SU-DHL-6 (cell line): ENCODE measurements at regions not wholly inside any gene's neighbourhood (a gene's known extent, or its start where the extent isn't known, plus 50 kb on each side); places are given as distances from the start of the nearest gene placed in this dataset.

Experiments used
- H2AFZ ChIP-seq: fragments of 200-600 bp; sonication (generic); 2 replicates; pipeline ENCODE4 v1.6.1; 2014; ENCODE audit warnings: low read depth, mild to moderate bottlenecking, moderate library complexity, mixed read lengths, antibody characterized with exemption, low read length; ENCODE audit not compliant: severe bottlenecking
- H3F3A ChIP-seq: fragments of 200-600 bp; shearing (Covaris generic); 2 replicates; pipeline ENCODE4 v1.6.0; 2016; ENCODE audit warnings: antibody characterized with exemption, mild to moderate bottlenecking; ENCODE audit not compliant: insufficient read depth
- H3K27ac ChIP-seq: fragments of 200-600 bp; sonication (generic); 2 replicates; pipeline ENCODE4 v1.5.1; 2016; ENCODE audit warnings: low read depth, mild to moderate bottlenecking, low read length, moderate library complexity, mixed read lengths
- H3K27me3 ChIP-seq: fragments of 200-600 bp; sonication (generic), shearing (Covaris generic); 2 replicates; pipeline ENCODE4 v1.6.0; 2014; ENCODE audit warnings: mild to moderate bottlenecking, low read length
- H3K36me3 ChIP-seq: fragments of 200-600 bp; sonication (generic); 2 replicates; pipeline ENCODE4 v1.6.1; 2014; ENCODE audit warnings: mild to moderate bottlenecking, low read length, mixed read lengths
- H3K4me2 ChIP-seq: fragments of 300-600, 200-600 bp; shearing (Covaris generic), sonication (generic); 2 replicates; pipeline ENCODE4 v1.6.0; 2014; ENCODE audit warnings: low read length, low read depth, mild to moderate bottlenecking; ENCODE audit not compliant: poor library complexity, severe bottlenecking
- H3K4me3 ChIP-seq: fragments of 200-600 bp; sonication (generic); 2 replicates; pipeline ENCODE4 v1.5.1; 2014; ENCODE audit warnings: antibody characterized with exemption, low read length, mild to moderate bottlenecking, mixed read lengths; ENCODE audit not compliant: insufficient read depth, poor library complexity, severe bottlenecking
- H3K79me2 ChIP-seq: fragments of 200-600 bp; sonication (generic); 2 replicates; pipeline ENCODE4 v1.6.1; 2014; ENCODE audit warnings: mild to moderate bottlenecking, low read length, moderate library complexity; ENCODE audit not compliant: insufficient read depth
- H3K9ac ChIP-seq: fragments of 200-600 bp; sonication (generic); 2 replicates; pipeline ENCODE4 v1.7.0; 2014; ENCODE audit warnings: mild to moderate bottlenecking, low read length
- H3K9me2 ChIP-seq: fragments of 200-600 bp; sonication (generic); replicated peaks from 2 replicates; pipeline ENCODE4 v1.6.1; 2014; ENCODE audit warnings: low read length; ENCODE audit not compliant: insufficient read depth
- H3K9me3 ChIP-seq: fragments of 200-600 bp; sonication (generic); 2 replicates; pipeline ENCODE4 v1.6.1; 2014; ENCODE audit warnings: low read length, mixed read lengths; ENCODE audit not compliant: insufficient read depth
- H4K20me1 ChIP-seq: fragments of 200-600 bp; sonication (generic); 2 replicates; pipeline ENCODE4 v1.6.1; 2014; ENCODE audit warnings: low read depth, mild to moderate bottlenecking, antibody characterized with exemption, low read length, moderate library complexity, mixed read lengths
- EZH2phosphoT487 ChIP-seq: fragments of 200-600 bp; sonication (generic), shearing (Covaris generic); conservative IDR thresholded peaks from 2 replicates; pipeline ENCODE4 v1.6.1; 2018; ENCODE audit warnings: mild to moderate bottlenecking, antibody characterized with exemption, low read length, moderate library complexity, mixed read lengths
- TF ChIP-seq, protein P1 (sequence below): fragments of 200-600 bp; sonication (generic); IDR thresholded peaks from one replicate; pipeline ENCODE4 v1.5.1; 2017; ENCODE audit warnings: antibody characterized with exemption, mild to moderate bottlenecking, low read length, moderate library complexity; ENCODE audit not compliant: insufficient read depth, poor library complexity, severe bottlenecking

- Histone ChIP-seq H3K9me3 (no peaks in the 10 kb centered on the region), H3K9me2 (no peaks in the 10 kb centered on the region), H3K79me2 (no peaks in the 10 kb centered on the region), H3K4me2 (no peak overlapping the region), H3F3A (no peaks in the 10 kb centered on the region), H3K27ac (no peak overlapping the region), H3K4me3 (no peak overlapping the region), H4K20me1 (no peaks in the 10 kb centered on the region), H2AFZ (no peak overlapping the region), H3K27me3 (no peaks in the 10 kb centered on the region), H3K36me3 (no peaks in the 10 kb centered on the region), H3K9ac (no peak overlapping the region)
- TF ChIP-seq, protein P1, sequence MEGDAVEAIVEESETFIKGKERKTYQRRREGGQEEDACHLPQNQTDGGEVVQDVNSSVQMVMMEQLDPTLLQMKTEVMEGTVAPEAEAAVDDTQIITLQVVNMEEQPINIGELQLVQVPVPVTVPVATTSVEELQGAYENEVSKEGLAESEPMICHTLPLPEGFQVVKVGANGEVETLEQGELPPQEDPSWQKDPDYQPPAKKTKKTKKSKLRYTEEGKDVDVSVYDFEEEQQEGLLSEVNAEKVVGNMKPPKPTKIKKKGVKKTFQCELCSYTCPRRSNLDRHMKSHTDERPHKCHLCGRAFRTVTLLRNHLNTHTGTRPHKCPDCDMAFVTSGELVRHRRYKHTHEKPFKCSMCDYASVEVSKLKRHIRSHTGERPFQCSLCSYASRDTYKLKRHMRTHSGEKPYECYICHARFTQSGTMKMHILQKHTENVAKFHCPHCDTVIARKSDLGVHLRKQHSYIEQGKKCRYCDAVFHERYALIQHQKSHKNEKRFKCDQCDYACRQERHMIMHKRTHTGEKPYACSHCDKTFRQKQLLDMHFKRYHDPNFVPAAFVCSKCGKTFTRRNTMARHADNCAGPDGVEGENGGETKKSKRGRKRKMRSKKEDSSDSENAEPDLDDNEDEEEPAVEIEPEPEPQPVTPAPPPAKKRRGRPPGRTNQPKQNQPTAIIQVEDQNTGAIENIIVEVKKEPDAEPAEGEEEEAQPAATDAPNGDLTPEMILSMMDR = no peak
- TF ChIP-seq EZH2phosphoT487 = no peak
These were observed 460.1 kb downstream of the NR4A2 start for GRCh38 chr2:155872396-155872795.

- Histone ChIP-seq H3K79me2 (no peaks in the 10 kb centered on the region), H3K9me2 (no peaks in the 10 kb centered on the region), H3K27me3 (no peaks in the 10 kb centered on the region), H2AFZ (no peak overlapping the region), H3K4me3 (no peak overlapping the region), H3F3A (no peaks in the 10 kb centered on the region), H3K27ac (no peak overlapping the region), H4K20me1 (no peaks in the 10 kb centered on the region), H3K9ac (no peak overlapping the region), H3K36me3 (no peaks in the 10 kb centered on the region), H3K4me2 (no peak overlapping the region), H3K9me3 (no peaks in the 10 kb centered on the region)
- TF ChIP-seq, protein P1 = no peak
- no peak for TF ChIP-seq EZH2phosphoT487
These were observed 460.6 kb downstream of the NR4A2 start for GRCh38 chr2:155871940-155872339.

DNA sequence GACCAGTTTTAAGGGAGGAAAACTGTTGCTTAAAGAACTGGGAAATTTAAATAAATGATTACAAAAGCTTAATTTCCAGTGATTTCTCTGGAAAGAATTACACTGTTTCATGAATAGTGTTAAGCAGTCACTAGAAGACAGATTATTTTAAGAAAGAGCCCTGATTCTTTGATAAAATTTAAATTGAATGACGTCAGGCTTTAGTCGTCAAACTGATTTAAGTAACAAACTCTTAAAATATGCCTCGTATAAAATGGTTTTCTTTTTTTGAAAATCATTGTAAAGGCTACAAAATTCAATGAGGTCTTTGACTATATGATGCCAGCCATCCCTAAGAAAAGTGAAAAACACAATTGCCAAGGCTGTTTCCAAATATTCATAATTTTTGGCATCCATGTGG, 465.0 kb downstream of the NR4A2 start:
- H3K9me3 ChIP-seq = no peaks in the 10 kb centered on the region
- H3K36me3 ChIP-seq = no peaks in the 10 kb centered on the region
- TF ChIP-seq EZH2phosphoT487 = no peak
- TF ChIP-seq, protein P1 = no peak

DNA sequence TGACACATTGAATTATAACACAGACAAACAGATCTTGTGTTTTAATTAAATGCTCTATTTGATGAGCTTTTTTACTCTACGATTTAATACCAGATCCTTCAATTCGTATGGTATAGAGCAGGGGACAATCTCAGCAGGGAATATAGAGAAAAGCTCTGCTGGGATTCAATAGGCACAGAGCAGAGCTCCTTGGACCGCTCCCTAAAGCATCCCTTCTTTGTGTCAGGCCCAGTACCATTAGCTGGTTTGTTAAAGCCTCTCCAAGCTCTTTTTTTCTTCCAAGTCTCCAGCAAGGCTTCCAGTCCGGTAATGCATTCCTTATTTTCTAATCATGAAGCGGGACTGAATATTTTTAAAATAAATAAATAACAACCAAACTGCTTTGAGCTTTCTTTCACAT, 466.0 kb downstream of the NR4A2 start:
- H3K27ac ChIP-seq = no peak overlapping the region
- no peaks in the 10 kb centered on the region for H3K27me3 ChIP-seq
- TF ChIP-seq, protein P1 = no peak
- TF ChIP-seq EZH2phosphoT487 = no peak
- no peaks in the 10 kb centered on the region for H3K36me3 ChIP-seq
- H3K9ac ChIP-seq = no peak overlapping the region
- no peaks in the 10 kb centered on the region for H3F3A ChIP-seq
- no peaks in the 10 kb centered on the region for H3K9me3 ChIP-seq
- H3K4me3 ChIP-seq = no peak overlapping the region
- no peaks in the 10 kb centered on the region for H3K9me2 ChIP-seq
- no peak overlapping the region for H3K4me2 ChIP-seq
- no peaks in the 10 kb centered on the region for H4K20me1 ChIP-seq
- H3K79me2 ChIP-seq = no peaks in the 10 kb centered on the region
- H2AFZ ChIP-seq = no peak overlapping the region

More for the DNA sequence above, 465.0 kb downstream of the NR4A2 start:
- Histone ChIP-seq H3K9ac (no peak overlapping the region), H3K4me3 (no peak overlapping the region), H3K79me2 (no peaks in the 10 kb centered on the region), H3K9me2 (no peaks in the 10 kb centered on the region), H4K20me1 (no peaks in the 10 kb centered on the region), H3K27me3 (no peaks in the 10 kb centered on the region), H2AFZ (no peak overlapping the region), H3F3A (no peaks in the 10 kb centered on the region), H3K4me2 (no peak overlapping the region), H3K27ac (no peak overlapping the region)
